Esophagus muscularis mucosa (tissue), 4 donors: ENCODE measurements at regions not wholly inside any gene's neighbourhood (a gene's known extent, or its start where the extent isn't known, plus 50 kb on each side); places are given as distances from the start of the nearest gene placed in this dataset.

Experiments used
- DNase-seq: peaks from one replicate; pipeline ENCODE4 v3.0.0-alpha.2; 2017; ENCODE audit errors: extremely low spot score
- H3K27ac ChIP-seq, 4 donors: fragments of 200-600 bp; sonication (generic); replicated peaks in 1 of 4; 1 replicate in 3 of 4; 2 replicates in 1 of 4; pipeline ENCODE4 v1.5.1; 2016 to 2019; ENCODE audit warnings: mild to moderate bottlenecking in 1 of 4
- H3K27me3 ChIP-seq, 4 donors: fragments of 200-600 bp; sonication (generic); one replicate each; pipeline versions ENCODE4 v1.5.1 to v1.6.0; 2016 to 2019
- H3K36me3 ChIP-seq, 4 donors: fragments of 200-600 bp; sonication (generic); one replicate each; pipeline ENCODE4 v1.5.1; 2016 to 2019
- H3K4me1 ChIP-seq, 4 donors: fragments of 200-600 bp; sonication (generic); one replicate each; pipeline ENCODE4 v1.5.1; 2016 to 2019
- H3K4me3 ChIP-seq, 4 donors: fragments of 200-600 bp; sonication (generic); 1 replicate in 2 of 4; 2 replicates in 2 of 4; pipeline ENCODE4 v1.5.1; 2016 to 2019; ENCODE audit warnings: mild to moderate bottlenecking in 4 of 4, moderate library complexity in 1 of 4
- H3K9me3 ChIP-seq, 4 donors: fragments of 200-600 bp; sonication (generic); 1 replicate in 3 of 4; 2 replicates in 1 of 4; pipeline ENCODE4 v1.5.1; 2016 to 2019
- CTCF ChIP-seq, 3 experiments: fragments of 200-600 bp in 2 of 3; fragments of 450-650 bp in 1 of 3; sonication (generic) in 2 of 3; IDR thresholded peaks; one replicate each; pipeline ENCODE4 v1.5.1; 2017 to 2019; ENCODE audit warnings: antibody characterized with exemption in 3 of 3, mild to moderate bottlenecking in 2 of 3, moderate library complexity in 1 of 3
- EP300 ChIP-seq: sonication (generic); formaldehyde crosslinking; IDR thresholded peaks from one replicate; pipeline ENCODE4 v1.6.1; 2017; ENCODE audit warnings: antibody characterized with exemption
- POLR2A ChIP-seq: fragments of 450-650 bp; IDR thresholded peaks from one replicate; pipeline ENCODE4 v1.6.1; 2017; ENCODE audit warnings: antibody characterized with exemption, moderate library complexity, mild to moderate bottlenecking, low read depth
- POLR2AphosphoS5 ChIP-seq, 2 donors: sonication (generic); formaldehyde crosslinking; IDR thresholded peaks; one replicate each; pipeline ENCODE4 v1.6.1; 2017; ENCODE audit warnings: antibody characterized with exemption in 2 of 2
- WGBS: methylation state at CpG from one replicate; pipeline ENCODE4 v1.1.5; 2018; 5-methylcytosine and 5-hydroxymethylcytosine counted together
- intact Hi-C: fragments of 100-400 bp; cut with DNase I; formaldehyde crosslinking; loops from one replicate; pipeline ENCODE4 v1.15.1; 2023

DNA sequence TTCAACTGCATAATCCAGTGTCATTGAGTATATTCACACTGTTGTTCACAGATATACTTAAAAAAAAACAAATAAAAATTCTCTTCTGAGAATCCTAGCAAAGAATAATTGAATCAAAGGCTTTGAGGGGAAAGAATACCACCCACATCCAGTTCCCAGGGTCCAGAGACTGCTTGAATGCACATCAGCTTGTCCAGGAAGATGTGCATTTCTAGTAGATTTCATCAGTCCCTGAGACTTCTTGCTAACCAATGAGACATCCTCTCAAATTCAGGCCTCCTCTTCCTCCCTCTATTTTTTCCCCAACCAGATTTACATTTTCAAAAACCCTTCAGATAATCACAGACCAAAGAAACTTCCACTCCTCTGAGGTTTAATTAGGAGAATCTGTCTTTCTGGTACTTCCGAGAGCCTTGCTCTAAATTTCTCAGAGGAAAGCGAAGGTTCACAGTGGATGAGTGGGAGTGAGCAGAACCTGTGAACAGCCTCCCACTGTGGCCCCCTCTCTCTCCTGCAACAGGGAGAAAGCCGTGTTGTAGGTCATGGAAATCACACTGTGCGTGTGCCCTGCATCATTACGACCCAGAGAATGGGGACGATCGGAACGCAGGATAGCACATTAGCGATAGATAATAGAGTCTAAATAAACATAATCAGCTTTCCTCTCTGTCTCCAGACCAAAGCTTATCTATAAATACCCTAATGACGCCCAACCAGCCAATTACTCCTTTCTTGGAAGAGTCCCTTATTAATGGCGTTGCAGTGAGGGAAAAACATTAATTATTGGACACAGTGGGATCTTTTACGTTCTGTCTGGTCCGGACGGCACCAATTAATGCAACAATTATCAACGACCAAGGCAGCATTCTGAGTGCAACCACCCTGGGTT, 212.5 kb downstream of the EMX2 start:
- 78% methylated on average over 15 of the region's 15 CpGs for WGBS
- no peak for TF ChIP-seq POLR2A
- TF ChIP-seq EP300: no peak
- no peak for TF ChIP-seq CTCF (IDR thresholded peaks at IDR 0.05)
- TF ChIP-seq POLR2AphosphoS5 (IDR thresholded peaks at IDR 0.05): no peak
- H3K27ac ChIP-seq: no peak overlapping the region
- H3K4me3 ChIP-seq: no peak overlapping the region
- intact Hi-C loops: no loop called here
- no peaks in the 10 kb centered on the region for H3K9me3 ChIP-seq
- H3K27me3 ChIP-seq: peaks cover 0 to 4% (median 0%) of the 10 kb centered on the region in 4 donors
- no peaks in the 10 kb centered on the region for H3K36me3 ChIP-seq
- DNase-seq: peak; percentile 19
- no peaks in the 10 kb centered on the region for H3K4me1 ChIP-seq

DNA sequence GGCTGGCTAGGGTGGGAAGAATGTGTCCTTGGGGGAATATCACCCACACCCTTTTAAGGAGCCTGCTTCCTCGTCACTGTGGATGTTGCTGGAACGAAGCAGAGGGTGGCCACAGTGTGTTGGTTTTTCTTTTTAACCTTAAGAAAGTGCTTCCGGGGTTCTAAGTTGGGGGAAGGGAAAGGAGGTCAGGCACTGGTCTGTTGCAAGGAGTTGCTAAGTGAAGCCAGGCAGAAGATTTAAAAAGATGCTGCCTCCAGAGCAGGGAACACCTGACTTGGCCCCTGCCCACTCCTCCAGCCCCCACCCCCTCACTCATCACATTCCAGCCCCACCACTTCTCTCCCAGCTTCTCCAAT, 213.1 kb downstream of the EMX2 start:
- no peak for TF ChIP-seq EP300
- TF ChIP-seq POLR2A: no peak
- TF ChIP-seq POLR2AphosphoS5 (IDR thresholded peaks at IDR 0.05): no peak
- no peak for TF ChIP-seq CTCF (IDR thresholded peaks at IDR 0.05)
- Histone ChIP-seq H3K9me3 (no peaks in the 10 kb centered on the region), H3K4me1 (no peaks in the 10 kb centered on the region), H3K27me3 (peaks cover 0 to 4% (median 0%) of the 10 kb centered on the region in 4 donors), H3K36me3 (no peaks in the 10 kb centered on the region), H3K27ac (no peak overlapping the region), H3K4me3 (no peak overlapping the region)
- 66% methylated on average over 3 of the region's 3 CpGs for WGBS
- intact Hi-C loops: no loop called here
- DNase-seq: peak; percentile 86

- intact Hi-C loops: no loop called here
- no peak overlapping the region for H3K4me3 ChIP-seq
- WGBS: 56% methylated on average over 9 of the region's 9 CpGs
- no peaks in the 10 kb centered on the region for H3K9me3 ChIP-seq
- no peak overlapping the region for H3K27ac ChIP-seq
- no peaks in the 10 kb centered on the region for H3K4me1 ChIP-seq
- H3K36me3 ChIP-seq: no peaks in the 10 kb centered on the region
- peak; percentile 75 for DNase-seq
- H3K27me3 ChIP-seq: peaks cover 0 to 15% (median 2%) of the 10 kb centered on the region in 4 donors
- no peak for TF ChIP-seq POLR2A
- TF ChIP-seq POLR2AphosphoS5 (IDR thresholded peaks at IDR 0.05): no peak
- no peak for TF ChIP-seq EP300
- no peak for TF ChIP-seq CTCF (IDR thresholded peaks at IDR 0.05)
Measured at GRCh38 chr10:117757086-117757720, 214.7 kb downstream of the EMX2 start.

- no peaks in the 10 kb centered on the region for H3K9me3 ChIP-seq
- no peaks in the 10 kb centered on the region for H3K36me3 ChIP-seq
- no peak overlapping the region for H3K27ac ChIP-seq
- 87% methylated on average over 11 of the region's 11 CpGs for WGBS
- no peaks in the 10 kb centered on the region for H3K4me1 ChIP-seq
- no peak overlapping the region for H3K4me3 ChIP-seq
- no peak for DNase-seq
- TF ChIP-seq POLR2A (no peak), EP300 (no peak), CTCF (IDR thresholded peaks at IDR 0.05) (no peak), POLR2AphosphoS5 (IDR thresholded peaks at IDR 0.05) (no peak)
- intact Hi-C loops: no loop called here
- peaks cover 0 to 24% (median 3%) of the 10 kb centered on the region in 4 donors for H3K27me3 ChIP-seq
Measured at GRCh38 chr10:117759266-117759665, 216.7 kb downstream of the EMX2 start.
